Stimulated activated CD4-positive, alpha-beta T cell treated with anti-CD3 and anti-CD28 coated beads, TNF-alpha, amount 100 ng/mL, for 1 hour (primary cell): ENCODE measurements at regions not wholly inside any gene's neighbourhood (a gene's known extent, or its start where the extent isn't known, plus 50 kb on each side); places are given as distances from the start of the nearest gene placed in this dataset.

ENCODE experiments used
- DNase-seq, 3 donors: peaks; one replicate each; pipeline ENCODE4 v3.0.0-alpha.2; 2020; ENCODE audit warnings: low read depth in 3 of 3, low spot score in 1 of 3

GRCh38 chr9:21746550-21746949, 55.9 kb upstream of the MTAP start:
- DNase-seq, result no peak

- no peak for DNase-seq
Observed at GRCh38 chr9:21747175-21747574, 55.3 kb upstream of the MTAP start.

GRCh38 chr9:21750021-21750735, 52.3 kb upstream of the MTAP start:
- no peak for DNase-seq

GRCh38 chr9:21751998-21752397, 50.4 kb upstream of the MTAP start:
- no peak for DNase-seq
